Endothelial cell of umbilical vein (primary cell): ENCODE measurements at regions not wholly inside any gene's neighbourhood (a gene's known extent, or its start where the extent isn't known, plus 50 kb on each side); places are given as distances from the start of the nearest gene placed in this dataset.

Experiments used
- BruUV-seq: library from RNA; stranded (reverse); fragments of 400-500 nt; replicated peaks from 2 replicates; lab custom pipeline; 2021; lab: Mats Ljungman, UMichigan
- CTCF ChIA-PET: fragments of 300-600, 350-600 bp; sonication (Branson Sonifier 250); formaldehyde crosslinking; loops from one replicate; lab custom pipeline; 2021; ENCODE audit warnings: antibody characterized with exemption, inconsistent platforms; lab: Charles Lee
- POLR2A ChIA-PET: fragments of 300-600, 350-600 bp; sonication (Branson Sonifier 250); formaldehyde crosslinking; loops from one replicate; lab custom pipeline; 2021; ENCODE audit warnings: antibody characterized with exemption, inconsistent platforms; lab: Charles Lee
- DNase-seq: peaks from one replicate; pipeline ENCODE4 v3.0.0-alpha.2; 2011; ENCODE audit warnings: low read depth, low spot score
- FAIRE-seq: peaks from 2 replicates; lab custom pipeline; 2011; peaks lifted over from hg19 to GRCh38; lab: Jason Lieb, UNC
- H2AFZ ChIP-seq: 2 replicates; pipeline ENCODE4 v1.6.0; 2012; ENCODE audit warnings: low read depth, low read length, control low read depth, inconsistent platforms
- H3K27ac ChIP-seq: 2 replicates; pipeline ENCODE4 v1.5.1; 2011; ENCODE audit warnings: low read depth, mild to moderate bottlenecking, control low read depth, low read length, moderate library complexity; ENCODE audit not compliant: insufficient read depth
- H3K27me3 ChIP-seq, 2 experiments: 2 replicates each; pipeline versions ENCODE4 v1.6.0 to v1.6.1; 2011; ENCODE audit warnings: low read length in 2 of 2, mixed read lengths in 1 of 2; ENCODE audit not compliant: control insufficient read depth in 2 of 2, insufficient read depth in 2 of 2
- H3K36me3 ChIP-seq, 2 experiments: 2 replicates in 1 of 2; 3 replicates in 1 of 2; pipeline ENCODE4 v1.5.1; 2011; ENCODE audit warnings: low read length in 2 of 2, mild to moderate bottlenecking in 1 of 2, moderate library complexity in 1 of 2; ENCODE audit not compliant: control insufficient read depth in 2 of 2, insufficient read depth in 2 of 2; ENCODE audit errors: extremely low read depth in 1 of 2
- H3K4me1 ChIP-seq: 3 replicates; pipeline ENCODE4 v1.5.1; 2011; ENCODE audit warnings: mild to moderate bottlenecking, low read length; ENCODE audit not compliant: control insufficient read depth, insufficient read depth; ENCODE audit errors: extremely low read depth
- H3K4me2 ChIP-seq: 2 replicates; pipeline ENCODE4 v1.6.1; 2011; ENCODE audit warnings: low read length, control low read depth, mixed read lengths; ENCODE audit not compliant: insufficient read depth
- H3K4me3 ChIP-seq, 3 experiments: fragments of 200-600 bp in 1 of 3; sonication (generic), shearing (Covaris generic) in 1 of 3; replicated peaks in 1 of 3; 2 replicates each; pipeline ENCODE4 v1.5.1; 2011 to 2016; ENCODE audit warnings: control low read depth in 3 of 3, low read length in 3 of 3, mild to moderate bottlenecking in 2 of 3, inconsistent platforms in 1 of 3, low read depth in 1 of 3, moderate library complexity in 1 of 3; ENCODE audit not compliant: insufficient read depth in 1 of 3
- H3K79me2 ChIP-seq: 2 replicates; pipeline ENCODE4 v1.6.0; 2012; ENCODE audit warnings: low read length, inconsistent platforms; ENCODE audit not compliant: control insufficient read depth, insufficient read depth
- H3K9ac ChIP-seq: replicated peaks from 2 replicates; pipeline ENCODE3; 2011; ENCODE audit warnings: low read length, control low read depth; ENCODE audit not compliant: insufficient read depth; ENCODE audit errors: extremely low read depth
- H3K9me1 ChIP-seq: replicated peaks from 3 replicates; pipeline ENCODE4 v1.6.0; 2011; ENCODE audit warnings: mild to moderate bottlenecking, low read length; ENCODE audit not compliant: control insufficient read depth, insufficient read depth; ENCODE audit errors: extremely low read depth
- H3K9me3 ChIP-seq: replicated peaks from 2 replicates; pipeline ENCODE4 v1.5.1; 2012; ENCODE audit warnings: low read length, inconsistent platforms; ENCODE audit not compliant: control insufficient read depth, insufficient read depth
- H4K20me1 ChIP-seq: replicated peaks from 2 replicates; pipeline ENCODE3; 2011; ENCODE audit warnings: mild to moderate bottlenecking, low read length; ENCODE audit not compliant: control insufficient read depth, insufficient read depth; ENCODE audit errors: extremely low read depth
- EZH2 ChIP-seq: IDR thresholded peaks from 2 replicates; pipeline ENCODE4 v1.6.1; 2012; ENCODE audit warnings: borderline replicate concordance, low read depth, mild to moderate bottlenecking, moderate library complexity, low read length, inconsistent platforms; ENCODE audit not compliant: severe bottlenecking
- GATA2 ChIP-seq: IDR thresholded peaks from 2 replicates; pipeline ENCODE4 v1.7.0; 2011; ENCODE audit warnings: low read depth, mild to moderate bottlenecking, moderate library complexity, mixed read lengths, low read length; ENCODE audit not compliant: insufficient read length, insufficient read depth
- JUN ChIP-seq: IDR thresholded peaks from 2 replicates; pipeline ENCODE4 v1.6.1; 2011; ENCODE audit warnings: borderline replicate concordance, low read depth; ENCODE audit not compliant: insufficient read length, insufficient read depth
- POLR2AphosphoS5 ChIP-seq: IDR thresholded peaks from 2 replicates; pipeline ENCODE4 v1.6.1; 2012; ENCODE audit warnings: low read depth, mild to moderate bottlenecking, control low read depth, low read length, moderate library complexity; ENCODE audit not compliant: insufficient read depth
- dilution Hi-C: fragments of 300-500 bp; cut with MboI; formaldehyde crosslinking; loops from one replicate; pipeline ENCODE4 v1.15.0; 2019; ENCODE audit warnings: low sequenced_read_pairs; ENCODE audit not compliant: extremely low pct_ligation_motif_present
- intact Hi-C: fragments of 100-400 bp; cut with micrococcal nuclease; formaldehyde crosslinking; loops from one replicate; pipeline ENCODE4 v1.10.0; 2022

DNA sequence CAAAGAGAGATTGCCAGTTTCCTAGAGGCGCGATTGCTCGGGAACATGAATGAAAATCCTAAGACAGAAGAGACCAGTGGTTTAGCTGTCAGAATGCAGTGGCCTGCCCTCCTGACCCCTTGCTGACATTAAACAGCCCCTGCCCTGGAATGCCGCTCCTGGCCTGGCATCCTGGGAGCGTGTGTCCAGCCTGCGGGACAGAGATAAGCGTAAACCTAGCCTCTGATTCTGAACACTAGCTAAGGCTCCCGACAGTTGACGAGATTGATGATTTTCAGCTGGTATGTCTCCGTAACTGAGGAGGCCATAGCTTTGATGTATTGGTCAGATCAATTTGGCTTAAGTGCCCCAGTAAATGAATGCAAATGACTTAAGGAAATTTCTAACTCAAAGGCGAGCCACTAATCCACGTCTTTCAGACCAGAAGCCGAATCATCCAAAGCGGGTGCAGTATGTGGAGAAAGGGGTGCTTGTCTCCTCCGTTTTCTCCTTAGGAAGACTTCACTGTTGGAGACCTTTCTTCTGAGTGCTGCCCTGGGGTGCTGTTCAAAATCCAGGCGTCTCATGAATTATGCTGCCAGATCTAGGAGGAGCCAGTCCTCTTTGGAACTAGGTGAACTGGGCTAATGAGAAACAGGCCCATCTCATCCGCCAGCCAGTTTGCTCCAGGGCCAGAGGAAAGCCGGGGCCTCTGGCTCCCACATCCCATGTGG, 142.5 kb upstream of the L3MBTL4 start:
- Histone ChIP-seq H4K20me1 (no peaks in the 10 kb centered on the region), H3K9me3 (no peaks in the 10 kb centered on the region), H3K4me3 (no peak overlapping the region), H3K27me3 (peaks cover 2 to 4% of the 10 kb centered on the region in 2 experiments), H3K79me2 (no peaks in the 10 kb centered on the region), H3K9ac (no peak overlapping the region), H3K27ac (no peak overlapping the region), H2AFZ (no peak overlapping the region), H3K9me1 (no peaks in the 10 kb centered on the region), H3K36me3 (no peaks in the 10 kb centered on the region), H3K4me1 (no peaks in the 10 kb centered on the region), H3K4me2 (no peak overlapping the region)
- FAIRE-seq (no peak), DNase-seq (no peak)
- dilution Hi-C loops (no loop called here), intact Hi-C loops (no loop called here)
- BruUV-seq = no TSS peak
- TF ChIP-seq GATA2 = no peak
- TF ChIP-seq EZH2 = no peak
- ChIA-PET POLR2A (interaction anchor here (0.5 kb wide), 1 partner anchor 1638 kb away, joined by 5 read pairs; no protein-coding TSS in a partner anchor), CTCF (interaction anchor here (0.7 to 1.2 kb wide), 2 partner anchors 13 to 15 kb away, joined by 3 read pairs; no protein-coding TSS in a partner anchor)

DNA sequence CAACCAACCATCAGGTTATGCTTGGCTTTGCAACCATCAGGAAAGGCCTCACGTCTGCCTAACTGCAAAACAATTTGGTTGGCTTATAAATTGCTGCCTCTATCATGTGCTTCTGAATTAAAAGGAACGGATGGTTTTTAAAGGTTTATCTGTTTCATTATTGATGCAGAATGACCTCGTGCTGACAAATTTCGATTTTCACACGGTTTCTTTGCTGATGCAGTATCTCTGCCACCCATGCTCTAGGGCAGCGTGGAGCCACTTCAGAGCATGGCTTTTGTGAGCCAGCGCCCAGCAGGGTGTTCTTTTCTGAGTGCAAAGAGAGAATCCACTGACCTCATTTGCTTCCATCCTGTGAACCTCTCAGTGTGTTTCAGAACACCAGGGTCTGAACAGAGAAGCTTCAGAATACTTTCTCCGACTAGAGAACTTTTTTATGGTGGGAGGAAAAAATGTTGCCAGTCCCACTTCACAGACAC, 143.1 kb upstream of the L3MBTL4 start:
- Histone ChIP-seq H3K9me1 (no peaks in the 10 kb centered on the region), H3K27me3 (peaks cover 2 to 4% of the 10 kb centered on the region in 2 experiments), H3K9me3 (no peaks in the 10 kb centered on the region), H3K27ac (no peak overlapping the region), H3K4me1 (no peaks in the 10 kb centered on the region), H3K79me2 (no peaks in the 10 kb centered on the region), H2AFZ (no peak overlapping the region), H3K36me3 (no peaks in the 10 kb centered on the region), H4K20me1 (no peaks in the 10 kb centered on the region), H3K4me2 (no peak overlapping the region), H3K9ac (no peak overlapping the region), H3K4me3 (no peak overlapping the region)
- CTCF ChIA-PET = interaction anchor here (1.1 kb wide), 1 partner anchor 10 kb away, joined by 3 read pairs; no protein-coding TSS in a partner anchor
- no TSS peak for BruUV-seq
- intact Hi-C loops = no loop called here
- DNase-seq (no peak), FAIRE-seq (no peak)
- POLR2A ChIA-PET = no interaction called here
- TF ChIP-seq JUN = no peak
- no peak for TF ChIP-seq POLR2AphosphoS5
- no peak for TF ChIP-seq GATA2
- dilution Hi-C loops = no loop called here
